ENCODE measurements at regions not wholly inside any gene's neighbourhood (a gene's known extent, or its start where the extent isn't known, plus 50 kb on each side); places are given as distances from the start of the nearest gene placed in this dataset.

GRCh38 chr5:39478863-39479262, 54.1 kb upstream of the DAB2 start:
- TF ChIP-seq POLR2A (IDR thresholded peaks at IDR 0.05; ENCODE audit: low read depth, low read length) (no peak), POLR2AphosphoS5 (IDR thresholded peaks at IDR 0.05; ENCODE audit: low read depth, low read length) (no peak), SPI1 (IDR thresholded peaks at IDR 0.05; ENCODE audit: low read depth, low read length) (no peak), TAF1 (IDR thresholded peaks at IDR 0.05; ENCODE audit: low read depth, low read length) (no peak), POU2F2 (IDR thresholded peaks at IDR 0.05; ENCODE audit: low read depth, low read length) (no peak), PAX5 (IDR thresholded peaks at IDR 0.05; ENCODE audit: insufficient read depth, low read length, severe bottlenecking) (no peak)

All from GM12891 (cell line).